ENCODE measurements at regions not wholly inside any gene's neighbourhood (a gene's known extent, or its start where the extent isn't known, plus 50 kb on each side); places are given as distances from the start of the nearest gene placed in this dataset.

DNA sequence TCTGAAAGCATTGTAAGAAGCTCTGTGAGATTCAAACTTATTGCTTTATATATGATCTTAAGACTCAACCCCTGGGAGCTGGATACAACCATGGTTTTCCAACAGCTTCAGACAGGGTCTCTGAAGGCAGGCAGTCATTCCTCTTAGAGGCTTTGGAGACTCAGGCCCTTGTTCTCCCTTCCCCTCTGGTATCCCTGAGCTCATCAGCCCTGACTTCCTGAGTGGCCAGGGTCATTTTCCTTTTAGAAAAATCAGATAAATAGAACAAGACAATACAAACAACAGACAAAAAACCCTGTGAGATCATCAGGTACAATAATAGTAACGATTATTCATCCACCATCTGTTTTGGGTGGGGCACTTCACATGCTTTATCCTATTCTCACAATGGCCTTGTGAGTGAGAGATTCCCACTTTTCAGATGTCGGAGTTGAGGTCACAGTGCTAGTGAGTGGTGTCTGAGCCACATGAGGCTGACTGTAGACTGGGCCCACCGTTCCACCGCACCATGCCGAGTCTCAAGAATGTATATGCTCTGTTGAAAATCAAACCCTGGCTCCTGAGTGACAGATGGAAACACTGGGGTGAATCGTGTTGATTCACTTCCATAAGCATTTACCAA, 144.2 kb downstream of the CXCL12 start:
- Histone ChIP-seq H3K27me3 (no peaks in the 10 kb centered on the region), H3K36me3 (no peaks in the 10 kb centered on the region), H3K4me3 (no peak overlapping the region), H3K9me3 (no peaks in the 10 kb centered on the region), H3K27ac (no peak overlapping the region), H3K4me1 (no peaks in the 10 kb centered on the region)
- DNase-seq = no peak
- TF ChIP-seq, protein P1, sequence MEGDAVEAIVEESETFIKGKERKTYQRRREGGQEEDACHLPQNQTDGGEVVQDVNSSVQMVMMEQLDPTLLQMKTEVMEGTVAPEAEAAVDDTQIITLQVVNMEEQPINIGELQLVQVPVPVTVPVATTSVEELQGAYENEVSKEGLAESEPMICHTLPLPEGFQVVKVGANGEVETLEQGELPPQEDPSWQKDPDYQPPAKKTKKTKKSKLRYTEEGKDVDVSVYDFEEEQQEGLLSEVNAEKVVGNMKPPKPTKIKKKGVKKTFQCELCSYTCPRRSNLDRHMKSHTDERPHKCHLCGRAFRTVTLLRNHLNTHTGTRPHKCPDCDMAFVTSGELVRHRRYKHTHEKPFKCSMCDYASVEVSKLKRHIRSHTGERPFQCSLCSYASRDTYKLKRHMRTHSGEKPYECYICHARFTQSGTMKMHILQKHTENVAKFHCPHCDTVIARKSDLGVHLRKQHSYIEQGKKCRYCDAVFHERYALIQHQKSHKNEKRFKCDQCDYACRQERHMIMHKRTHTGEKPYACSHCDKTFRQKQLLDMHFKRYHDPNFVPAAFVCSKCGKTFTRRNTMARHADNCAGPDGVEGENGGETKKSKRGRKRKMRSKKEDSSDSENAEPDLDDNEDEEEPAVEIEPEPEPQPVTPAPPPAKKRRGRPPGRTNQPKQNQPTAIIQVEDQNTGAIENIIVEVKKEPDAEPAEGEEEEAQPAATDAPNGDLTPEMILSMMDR (IDR thresholded peaks at IDR 0.05) = no peak
- ATAC-seq = no peak
- intact Hi-C loops (cut with DNase I) = no loop called here

DNA sequence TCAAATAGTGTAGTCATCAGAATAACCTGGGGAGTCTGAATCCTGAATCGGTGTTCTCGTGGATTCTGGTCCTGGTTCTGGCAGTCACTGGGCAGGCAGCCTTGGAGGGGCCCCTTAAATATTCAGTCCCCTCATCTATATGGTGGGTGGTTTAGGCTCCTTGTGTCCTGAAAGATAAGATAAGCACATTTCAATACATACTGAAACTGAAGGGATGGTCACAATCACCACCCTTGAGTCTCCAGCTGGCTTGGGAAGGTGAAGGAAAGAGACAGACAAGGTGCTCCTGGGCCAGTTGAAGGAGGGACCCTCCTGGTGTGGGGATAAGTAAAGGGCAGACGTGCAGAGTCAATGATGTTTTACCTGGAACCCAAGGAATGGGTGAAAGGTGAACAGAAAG, 146.7 kb downstream of the CXCL12 start:
- Histone ChIP-seq H3K27me3 (peaks cover 0 to 5% of the 10 kb centered on the region in 2 donors), H3K4me1 (no peaks in the 10 kb centered on the region), H3K4me3 (no peak overlapping the region), H3K27ac (no peak overlapping the region), H3K9me3 (no peaks in the 10 kb centered on the region), H3K36me3 (no peaks in the 10 kb centered on the region)
- DNase-seq (no peak), ATAC-seq (no peak)
- intact Hi-C loops (cut with DNase I) = no loop called here
- TF ChIP-seq, protein P1 (IDR thresholded peaks at IDR 0.05) = no peak

DNA sequence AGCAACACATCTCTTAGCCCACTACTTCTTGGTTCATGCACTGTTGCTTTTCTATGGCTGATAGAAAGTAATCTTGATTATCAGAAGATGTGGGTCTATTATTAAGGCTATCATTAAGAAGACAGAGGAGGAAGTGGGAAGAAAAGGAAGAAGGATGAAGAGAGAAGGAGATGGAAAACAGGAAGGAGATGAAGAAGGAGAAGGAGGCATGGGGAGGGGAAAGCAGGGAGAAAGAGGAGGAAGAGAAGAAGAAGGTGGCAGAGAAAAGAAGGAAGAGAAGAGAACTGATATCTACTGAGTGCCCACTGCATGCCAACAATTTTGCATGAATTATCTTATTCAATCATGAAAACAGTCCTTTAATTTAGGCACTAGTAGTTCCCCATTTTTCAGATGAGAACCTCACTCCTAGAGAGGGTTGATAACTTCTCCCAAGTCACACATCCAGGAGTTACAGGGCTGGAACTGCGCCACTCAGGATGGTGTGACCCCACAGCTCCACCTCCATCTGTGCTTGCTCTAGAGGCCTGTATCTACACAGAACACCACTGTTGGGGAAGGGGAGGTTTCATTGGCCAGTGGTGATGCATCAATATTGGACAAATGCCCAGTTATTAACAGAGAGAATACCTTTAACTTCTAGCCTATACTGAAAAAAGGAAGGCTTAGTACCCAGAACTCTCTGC, 147.4 kb downstream of the CXCL12 start:
- no peak for ATAC-seq
- Histone ChIP-seq H3K27ac (no peak overlapping the region), H3K36me3 (no peaks in the 10 kb centered on the region), H3K4me3 (no peak overlapping the region), H3K4me1 (no peaks in the 10 kb centered on the region), H3K27me3 (peaks cover 0 to 5% of the 10 kb centered on the region in 2 donors), H3K9me3 (no peaks in the 10 kb centered on the region)
- TF ChIP-seq, protein P1 (IDR thresholded peaks at IDR 0.05) = no peak
- no peak for DNase-seq
- intact Hi-C loops (cut with DNase I) = no loop called here

DNA sequence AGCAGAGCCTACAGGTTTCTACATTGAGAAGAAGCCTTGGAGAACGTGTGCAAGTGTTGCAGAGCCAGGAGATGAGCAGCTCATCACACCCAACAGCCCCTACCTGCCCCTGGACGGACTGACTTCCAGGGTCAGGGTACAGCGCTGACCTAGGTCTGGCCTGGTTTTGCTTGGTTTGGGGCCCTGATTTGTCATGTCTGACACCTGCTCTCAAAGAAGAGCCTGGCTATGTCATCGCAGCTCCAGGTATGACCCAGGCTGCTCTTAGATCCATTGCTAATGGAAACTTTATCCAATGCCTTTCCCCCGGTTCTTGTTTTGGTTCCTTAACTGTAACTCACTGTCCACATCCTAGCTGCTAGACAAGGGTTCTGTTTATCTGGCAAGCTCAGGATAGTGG, 149.5 kb downstream of the CXCL12 start:
- peaks cover 0 to 1% of the 10 kb centered on the region in 2 donors for H3K9me3 ChIP-seq
- H3K27me3 ChIP-seq = peaks cover 0 to 5% of the 10 kb centered on the region in 2 donors
- intact Hi-C loops (cut with DNase I) = no loop called here
- DNase-seq = no peak
- H3K4me1 ChIP-seq = no peaks in the 10 kb centered on the region
- no peak overlapping the region for H3K27ac ChIP-seq
- no peaks in the 10 kb centered on the region for H3K36me3 ChIP-seq
- no peak for ATAC-seq
- no peak overlapping the region for H3K4me3 ChIP-seq
- TF ChIP-seq, protein P1 (IDR thresholded peaks at IDR 0.05) = no peak

DNA sequence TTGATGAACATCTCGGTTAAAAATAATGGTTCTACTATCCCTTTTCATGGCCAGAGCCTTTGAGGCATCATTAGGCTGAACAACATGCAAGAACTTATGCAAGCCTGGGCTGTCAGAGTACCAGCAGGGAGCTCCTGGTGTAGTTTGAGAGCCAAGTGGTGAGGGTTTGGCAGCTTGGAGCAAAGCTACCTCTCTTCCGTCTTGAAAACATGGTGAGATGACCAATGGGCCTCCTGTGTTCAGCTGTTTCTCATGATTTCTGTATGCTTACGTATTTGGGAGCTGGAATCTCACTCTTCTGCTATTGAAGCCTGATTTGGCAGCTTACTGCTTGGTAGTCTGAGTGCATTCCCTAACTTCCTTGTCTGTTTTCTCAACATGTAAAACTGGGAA, 150.4 kb downstream of the CXCL12 start:
- TF ChIP-seq, protein P1 (IDR thresholded peaks at IDR 0.05) = no peak
- intact Hi-C loops (cut with DNase I) = no loop called here
- H3K27me3 ChIP-seq = peaks cover 0 to 5% of the 10 kb centered on the region in 2 donors
- H3K4me1 ChIP-seq = no peaks in the 10 kb centered on the region
- no peak overlapping the region for H3K4me3 ChIP-seq
- H3K9me3 ChIP-seq = peaks cover 0 to 1% of the 10 kb centered on the region in 2 donors
- DNase-seq (peak in 2 of 4 donors; percentile 25 to 26), ATAC-seq (no peak)
- no peaks in the 10 kb centered on the region for H3K36me3 ChIP-seq
- H3K27ac ChIP-seq = no peak overlapping the region
